ENCODE measurements at regions not wholly inside any gene's neighbourhood (a gene's known extent, or its start where the extent isn't known, plus 50 kb on each side); places are given as distances from the start of the nearest gene placed in this dataset.

- no peak for DNase-seq (ENCODE audit: low spot score in 2 of 2)
- FAIRE-seq, result no peak
Measured at GRCh38 chr17:69928611-69929010, 146.4 kb upstream of the KCNJ16 start.

GRCh38 chr17:69936996-69937395, 138.0 kb upstream of the KCNJ16 start:
- DNase-seq (ENCODE audit: low spot score in 2 of 2), result no peak
- FAIRE-seq, result no peak

GRCh38 chr17:69943058-69943457, 132.0 kb upstream of the KCNJ16 start:
- FAIRE-seq (no peak), DNase-seq (ENCODE audit: low spot score in 2 of 2) (no peak)

GRCh38 chr17:69944406-69944805, 130.6 kb upstream of the KCNJ16 start:
- DNase-seq (ENCODE audit: low spot score in 2 of 2) (no peak), FAIRE-seq (no peak)

- no peak for DNase-seq (ENCODE audit: low spot score in 2 of 2)
- no peak for FAIRE-seq
Measured at GRCh38 chr17:69945698-69946185, 129.3 kb upstream of the KCNJ16 start.

GRCh38 chr17:69947027-69947759, 127.8 kb upstream of the KCNJ16 start:
- DNase-seq (ENCODE audit: low spot score in 2 of 2) (no peak), FAIRE-seq (no peak)

GRCh38 chr17:69948406-69948805, 126.6 kb upstream of the KCNJ16 start:
- FAIRE-seq (no peak), DNase-seq (ENCODE audit: low spot score in 2 of 2) (no peak)

- no peak for FAIRE-seq
- no peak for DNase-seq (ENCODE audit: low spot score in 2 of 2)
Measured at GRCh38 chr17:69949496-69949895, 125.5 kb upstream of the KCNJ16 start.

- no peak for DNase-seq (ENCODE audit: low spot score in 2 of 2)
- no peak for FAIRE-seq
Measured at GRCh38 chr17:69949973-69950695, 124.9 kb upstream of the KCNJ16 start.

GRCh38 chr17:69950701-69951418, 124.2 kb upstream of the KCNJ16 start:
- FAIRE-seq (no peak), DNase-seq (ENCODE audit: low spot score in 2 of 2) (no peak)

- DNase-seq (ENCODE audit: low spot score in 2 of 2) (no peak), FAIRE-seq (no peak)
Measured at GRCh38 chr17:69954241-69954925, 120.6 kb upstream of the KCNJ16 start.

GRCh38 chr17:69958063-69958462, 117.0 kb upstream of the KCNJ16 start:
- no peak for FAIRE-seq

GRCh38 chr17:69959283-69959682, 115.7 kb upstream of the KCNJ16 start:
- DNase-seq (ENCODE audit: low spot score in 2 of 2) (no peak), FAIRE-seq (no peak)

More at GRCh38 chr17:69958063-69958462, 117.0 kb upstream of the KCNJ16 start:
- DNase-seq (ENCODE audit: low spot score in 2 of 2), result no peak

GRCh38 chr17:69960755-69961154, 114.3 kb upstream of the KCNJ16 start:
- DNase-seq (ENCODE audit: low spot score in 2 of 2), result no peak
- FAIRE-seq, result no peak

GRCh38 chr17:69961501-69962145, 113.4 kb upstream of the KCNJ16 start:
- DNase-seq (ENCODE audit: low spot score in 2 of 2) (no peak), FAIRE-seq (no peak)

- FAIRE-seq (no peak), DNase-seq (ENCODE audit: low spot score in 2 of 2) (no peak)
Measured at GRCh38 chr17:69962436-69962995, 112.5 kb upstream of the KCNJ16 start.

GRCh38 chr17:69967910-69968411, 107.1 kb upstream of the KCNJ16 start:
- FAIRE-seq, result no peak
- no peak for DNase-seq (ENCODE audit: low spot score in 2 of 2)

- no peak for FAIRE-seq
- no peak for DNase-seq (ENCODE audit: low spot score in 2 of 2)
Measured at GRCh38 chr17:69969897-69970296, 105.1 kb upstream of the KCNJ16 start.

- DNase-seq (ENCODE audit: low spot score in 2 of 2) (no peak), FAIRE-seq (no peak)
Measured at GRCh38 chr17:69972251-69972650, 102.8 kb upstream of the KCNJ16 start.

- FAIRE-seq, result no peak
Measured at GRCh38 chr17:69975808-69976207, 99.2 kb upstream of the KCNJ16 start.

More at GRCh38 chr17:69975808-69976207, 99.2 kb upstream of the KCNJ16 start:
- DNase-seq (ENCODE audit: low spot score in 2 of 2), result no peak
